Fibroblast of skin of scalp (primary cell): ENCODE measurements at regions not wholly inside any gene's neighbourhood (a gene's known extent, or its start where the extent isn't known, plus 50 kb on each side); places are given as distances from the start of the nearest gene placed in this dataset.
"Not testable (repeated sequence)": the region's sequence is repeated elsewhere in the genome, so short reads cannot be mapped to it uniquely, and the experiment has no call there.

Experiments used
- DNase-seq: peaks from one replicate; pipeline ENCODE4 v3.0.0-alpha.2; 2013

- no peak for DNase-seq
Observed at GRCh38 chrX:555725-556666, 74.6 kb upstream of the SHOX start.

GRCh38 chrX:557601-558000, 73.0 kb upstream of the SHOX start:
- not testable (repeated sequence) for DNase-seq

GRCh38 chrX:559282-559681, 71.3 kb upstream of the SHOX start:
- DNase-seq, result not testable (repeated sequence)

GRCh38 chrX:567891-568290, 62.7 kb upstream of the SHOX start:
- DNase-seq, result no peak

- DNase-seq, result no peak
Observed at GRCh38 chrX:568311-568710, 62.3 kb upstream of the SHOX start.

- DNase-seq, result no peak
Observed at GRCh38 chrX:572538-573124, 58.0 kb upstream of the SHOX start.

- no peak for DNase-seq
Observed at GRCh38 chrX:574251-574650, 56.3 kb upstream of the SHOX start.

GRCh38 chrX:574830-575229, 55.8 kb upstream of the SHOX start:
- no peak for DNase-seq

GRCh38 chrX:576904-577560, 53.6 kb upstream of the SHOX start:
- DNase-seq, result no peak

GRCh38 chrX:578531-578930, 52.1 kb upstream of the SHOX start:
- no peak for DNase-seq

GRCh38 chrX:580030-580429, 50.6 kb upstream of the SHOX start:
- no peak for DNase-seq
